ENCODE measurements at regions not wholly inside any gene's neighbourhood (a gene's known extent, or its start where the extent isn't known, plus 50 kb on each side); places are given as distances from the start of the nearest gene placed in this dataset.

GRCh38 chr4:125826801-125827695 lies 512.3 kb downstream of the FAT4 start:
- no peak for DNase-seq

- no peak for DNase-seq
Observed at GRCh38 chr4:125827696-125828052, 512.9 kb downstream of the FAT4 start.

GRCh38 chr4:125828346-125828745 lies 513.6 kb downstream of the FAT4 start:
- no peak for DNase-seq

GRCh38 chr4:125832161-125832560 lies 517.4 kb downstream of the FAT4 start:
- no peak for DNase-seq

- no peak for DNase-seq
Observed at GRCh38 chr4:125836597-125837195, 521.9 kb downstream of the FAT4 start.

GRCh38 chr4:125837493-125838201 lies 522.9 kb downstream of the FAT4 start:
- no peak for DNase-seq

- no peak for DNase-seq
Observed at GRCh38 chr4:125838202-125838601, 523.4 kb downstream of the FAT4 start.

GRCh38 chr4:125838924-125839323 lies 524.2 kb downstream of the FAT4 start:
- DNase-seq: no peak

GRCh38 chr4:125843947-125844346 lies 529.2 kb downstream of the FAT4 start:
- DNase-seq: no peak

GRCh38 chr4:125847518-125847917 lies 532.8 kb downstream of the FAT4 start:
- no peak for DNase-seq

GRCh38 chr4:125849869-125850268 lies 535.1 kb downstream of the FAT4 start:
- no peak for DNase-seq

GRCh38 chr4:125891597-125892258 lies 577.0 kb downstream of the FAT4 start:
- DNase-seq: no peak

GRCh38 chr4:125904802-125905201 lies 590.0 kb downstream of the FAT4 start:
- no peak for DNase-seq

GRCh38 chr4:125911058-125911457 lies 596.3 kb downstream of the FAT4 start:
- no peak for DNase-seq

GRCh38 chr4:125911481-125911880 lies 596.7 kb downstream of the FAT4 start:
- no peak for DNase-seq

- DNase-seq: no peak
Observed at GRCh38 chr4:125917559-125917958, 602.8 kb downstream of the FAT4 start.

- DNase-seq: no peak
Observed at GRCh38 chr4:125928652-125929051, 613.9 kb downstream of the FAT4 start.

- no peak for DNase-seq
Observed at GRCh38 chr4:125938541-125938940, 623.8 kb downstream of the FAT4 start.

GRCh38 chr4:125940426-125940825 lies 625.7 kb downstream of the FAT4 start:
- no peak for DNase-seq

- DNase-seq: no peak
Observed at GRCh38 chr4:125944966-125945365, 630.2 kb downstream of the FAT4 start.

- DNase-seq: no peak
Observed at GRCh38 chr4:125948021-125948420, 633.3 kb downstream of the FAT4 start.

GRCh38 chr4:125951261-125951887 lies 636.6 kb downstream of the FAT4 start:
- no peak for DNase-seq

- DNase-seq: no peak
Observed at GRCh38 chr4:125952631-125953030, 637.9 kb downstream of the FAT4 start.

Data from NCI-H1417 (cell line).